ENCODE measurements at regions not wholly inside any gene's neighbourhood (a gene's known extent, or its start where the extent isn't known, plus 50 kb on each side); places are given as distances from the start of the nearest gene placed in this dataset.
"Not testable (repeated sequence)": the region's sequence is repeated elsewhere in the genome, so short reads cannot be mapped to it uniquely, and the experiment has no call there.

DNA sequence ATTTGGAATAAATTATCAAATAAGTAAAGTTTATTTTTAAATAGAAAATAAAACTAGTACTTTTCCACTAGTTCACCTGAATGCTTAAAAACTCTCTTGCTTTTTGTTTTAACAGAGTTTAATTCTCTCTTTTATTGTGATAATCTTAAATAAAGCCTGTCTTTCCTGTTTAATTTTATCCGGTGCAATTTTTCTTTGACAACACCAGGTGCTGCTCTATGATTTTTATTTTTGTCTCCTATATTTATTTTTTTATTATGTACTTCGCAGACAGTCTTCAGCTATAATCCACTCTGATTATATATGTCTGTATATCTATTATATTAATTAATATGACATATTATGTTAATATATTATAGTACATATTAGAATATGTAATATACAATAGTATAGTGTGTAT lies 1293.0 kb upstream of the EPHA6 start:
- DNase-seq (ENCODE audit: low spot score) (no peak), ATAC-seq (no peak)

DNA sequence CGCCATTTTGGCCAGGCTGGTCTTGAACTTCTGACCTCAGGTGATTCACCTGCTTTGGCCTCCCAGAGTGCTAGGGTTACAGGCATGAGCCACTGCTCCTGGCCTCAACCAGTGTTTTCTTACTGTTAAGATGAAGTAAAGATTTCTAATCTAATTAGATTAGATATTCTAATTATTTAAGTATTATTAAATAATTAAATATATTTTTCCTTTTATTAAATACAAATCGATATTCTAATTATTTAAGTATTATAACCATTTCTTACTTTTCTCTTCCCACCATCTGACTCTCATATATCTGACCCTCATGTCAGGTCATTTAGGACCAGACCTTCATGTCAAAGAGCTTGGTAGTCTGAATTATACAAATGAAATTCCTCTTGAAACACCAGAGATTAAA lies 1291.9 kb upstream of the EPHA6 start:
- no peak for ATAC-seq

GRCh38 chr3:95539950-95540483 lies 1274.4 kb upstream of the EPHA6 start:
- ATAC-seq (no peak), DNase-seq (ENCODE audit: low spot score) (no peak)

More for the DNA sequence above, 1291.9 kb upstream of the EPHA6 start:
- no peak for DNase-seq (ENCODE audit: low spot score)

DNA sequence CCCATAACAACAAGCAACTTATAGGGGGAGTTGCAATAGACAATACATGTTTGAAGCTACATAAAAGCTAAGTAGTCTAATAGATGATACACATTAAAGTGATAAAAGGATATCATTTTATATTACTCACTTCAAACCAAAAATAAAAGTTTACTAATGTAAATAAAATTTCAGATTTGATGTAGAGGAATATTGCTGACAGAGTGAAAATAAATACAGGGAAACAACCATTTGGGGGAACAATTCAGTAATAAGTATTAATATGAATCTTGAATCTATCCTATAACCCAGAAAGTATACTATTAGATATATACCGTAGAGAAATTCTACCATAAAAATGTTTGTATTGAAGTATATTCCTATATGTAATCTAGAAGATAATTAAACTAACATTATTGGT lies 1248.9 kb upstream of the EPHA6 start:
- no peak for ATAC-seq
- DNase-seq (ENCODE audit: low spot score) = no peak

GRCh38 chr3:95567346-95567745 lies 1247.0 kb upstream of the EPHA6 start:
- DNase-seq (ENCODE audit: low spot score) (no peak), ATAC-seq (no peak)

DNA sequence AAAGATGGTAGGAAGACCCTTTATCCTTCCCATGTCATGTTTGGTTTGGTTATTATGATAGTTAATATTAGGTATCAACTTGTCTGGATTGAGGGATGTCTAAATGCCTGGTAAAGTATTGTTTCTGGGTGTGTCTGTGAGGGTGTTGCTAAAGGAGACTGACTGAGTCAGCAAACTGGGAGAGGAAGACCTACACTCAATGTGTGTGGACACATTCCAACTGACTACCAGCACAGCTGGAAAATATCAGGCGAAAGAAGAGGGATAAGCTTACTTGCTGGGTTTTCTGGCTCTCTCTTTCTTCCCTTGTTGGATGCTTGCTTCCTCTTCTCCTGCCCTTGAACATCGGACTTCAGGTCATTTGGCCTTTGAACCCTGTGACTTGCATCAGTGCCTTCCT lies 1227.6 kb upstream of the EPHA6 start:
- ATAC-seq (no peak), DNase-seq (ENCODE audit: low spot score) (no peak)

- not testable (repeated sequence) for ATAC-seq; DNase-seq (ENCODE audit: low spot score)
Measured at GRCh38 chr3:95587641-95588040, 1226.8 kb upstream of the EPHA6 start.

GRCh38 chr3:95588473-95588872 lies 1225.9 kb upstream of the EPHA6 start:
- no peak for DNase-seq (ENCODE audit: low spot score)
- no peak for ATAC-seq

GRCh38 chr3:95595416-95596075 lies 1218.8 kb upstream of the EPHA6 start:
- ATAC-seq (no peak), DNase-seq (ENCODE audit: low spot score) (no peak)

DNA sequence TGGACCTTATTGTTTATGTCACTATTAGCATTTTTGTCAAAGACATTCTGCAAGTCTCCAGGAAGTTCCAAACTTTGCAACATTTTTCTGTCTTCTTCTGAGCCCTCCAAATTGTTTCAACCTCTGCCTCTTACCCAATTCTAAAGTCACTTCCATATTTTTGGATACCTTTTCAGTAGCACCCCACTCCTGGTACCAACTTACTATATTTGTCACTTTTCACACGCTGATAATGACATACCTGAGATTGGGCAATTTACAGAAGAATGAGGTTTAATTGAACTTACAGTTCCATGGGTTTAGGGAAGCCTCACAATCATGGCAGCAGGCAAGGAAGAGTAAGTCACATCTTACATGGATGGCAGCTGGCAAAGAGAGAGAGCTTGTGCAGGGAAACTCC lies 1206.5 kb upstream of the EPHA6 start:
- no peak for ATAC-seq
- DNase-seq (ENCODE audit: low spot score) = no peak

DNA sequence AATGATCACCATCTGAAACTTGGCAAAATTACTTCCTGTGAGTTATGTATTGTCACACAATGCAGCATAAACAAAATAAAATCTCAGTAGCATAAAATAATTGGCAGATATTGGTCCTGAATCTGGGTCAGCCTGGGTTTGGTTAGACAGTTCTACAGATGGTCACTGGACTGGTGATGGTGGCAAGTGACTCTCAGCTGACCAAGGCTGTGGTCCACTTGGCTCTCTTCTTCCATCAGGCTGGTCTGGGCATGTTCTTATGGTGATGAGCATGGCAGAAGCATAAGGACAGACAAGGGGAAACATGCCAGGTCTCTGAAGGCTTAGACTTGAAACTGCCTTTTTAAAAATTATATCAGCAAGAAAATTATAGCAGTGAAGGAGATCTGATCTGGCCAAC lies 1205.0 kb upstream of the EPHA6 start:
- ATAC-seq (no peak), DNase-seq (ENCODE audit: low spot score) (no peak)

GRCh38 chr3:95612611-95613010 lies 1201.8 kb upstream of the EPHA6 start:
- no peak for ATAC-seq
- DNase-seq (ENCODE audit: low spot score) = no peak

- no peak for ATAC-seq
- no peak for DNase-seq (ENCODE audit: low spot score)
Measured at GRCh38 chr3:95613993-95614392, 1200.4 kb upstream of the EPHA6 start.

DNA sequence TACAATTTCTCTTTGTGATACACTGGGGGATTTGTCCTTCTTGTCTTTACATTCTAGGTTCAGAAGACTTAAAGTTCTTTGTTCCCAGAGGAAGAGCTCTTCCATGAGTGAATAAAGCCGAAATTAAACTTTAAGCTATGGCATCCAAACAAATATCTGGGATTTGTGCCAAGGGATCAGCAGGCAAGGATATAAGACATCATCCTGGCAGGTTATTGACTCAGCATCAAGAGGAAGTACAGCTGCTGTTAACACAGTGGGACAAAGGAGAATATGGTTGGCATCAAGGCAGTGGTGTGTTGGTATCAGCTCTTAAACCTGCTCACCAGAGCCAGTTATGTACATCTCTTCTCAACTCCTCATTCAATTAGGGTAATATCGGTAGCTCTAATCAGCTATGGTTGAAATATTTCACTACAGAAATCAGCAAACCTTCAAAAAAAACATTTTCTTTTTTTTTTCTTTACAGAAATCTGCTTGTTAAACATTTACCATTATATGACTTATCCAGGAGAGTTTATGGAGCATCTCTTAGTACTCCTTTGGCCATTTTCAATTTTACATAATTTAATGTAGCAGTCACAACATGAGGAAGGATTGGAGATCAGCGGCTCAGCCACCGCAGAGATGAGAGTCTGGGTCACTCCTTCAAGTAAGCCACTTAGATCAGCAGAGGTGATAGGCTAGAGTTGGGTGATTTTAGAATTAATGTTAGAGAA lies 1198.6 kb upstream of the EPHA6 start:
- DNase-seq (ENCODE audit: low spot score) (no peak), ATAC-seq (no peak)

- DNase-seq (ENCODE audit: low spot score) (no peak), ATAC-seq (no peak)
Measured at GRCh38 chr3:95626107-95626506, 1188.3 kb upstream of the EPHA6 start.

- ATAC-seq (no peak), DNase-seq (ENCODE audit: low spot score) (no peak)
Measured at GRCh38 chr3:95627293-95627692, 1187.1 kb upstream of the EPHA6 start.

- ATAC-seq = no peak
- DNase-seq (ENCODE audit: low spot score) = no peak
Measured at GRCh38 chr3:95627697-95628096, 1186.7 kb upstream of the EPHA6 start.

DNA sequence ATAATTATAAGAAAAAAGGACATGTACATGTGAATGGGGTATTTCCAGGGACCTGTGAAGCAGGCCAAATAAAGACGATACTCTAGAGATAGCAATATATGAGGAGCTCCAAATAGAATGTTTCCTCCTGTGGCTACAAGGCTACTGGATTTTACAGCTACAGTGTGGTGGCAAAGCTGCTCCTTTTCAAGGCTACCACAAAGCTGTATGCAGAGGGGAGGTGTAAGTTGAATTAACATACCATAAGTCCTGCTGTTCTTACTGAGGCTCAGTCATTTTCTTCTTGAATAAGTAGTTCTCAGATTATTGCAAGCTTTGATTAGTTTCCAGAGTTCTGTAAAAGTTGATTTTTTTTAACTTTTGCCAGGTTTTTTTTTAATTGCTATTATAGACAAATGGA lies 1184.6 kb upstream of the EPHA6 start:
- no peak for DNase-seq (ENCODE audit: low spot score)
- no peak for ATAC-seq

DNA sequence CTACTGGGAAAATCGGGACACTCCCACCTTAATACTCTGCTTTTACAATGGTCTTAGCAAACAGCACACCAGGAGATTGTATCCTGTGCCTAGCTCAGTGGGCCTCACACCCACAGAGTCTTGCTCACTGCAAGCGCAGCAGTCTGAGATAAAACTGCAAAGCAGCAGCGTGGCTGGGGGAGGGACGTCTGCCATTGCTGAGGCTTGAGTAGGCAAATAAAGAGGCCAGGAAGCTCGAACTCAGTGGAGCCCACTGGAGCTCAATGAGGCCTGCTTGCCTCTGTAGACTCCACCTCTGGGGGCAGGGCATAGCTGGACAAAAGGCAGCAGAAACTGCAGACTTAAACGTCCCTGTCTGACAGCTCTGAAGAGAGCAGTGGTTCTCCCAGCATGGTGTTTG lies 1169.1 kb upstream of the EPHA6 start:
- ATAC-seq = no peak

DNA sequence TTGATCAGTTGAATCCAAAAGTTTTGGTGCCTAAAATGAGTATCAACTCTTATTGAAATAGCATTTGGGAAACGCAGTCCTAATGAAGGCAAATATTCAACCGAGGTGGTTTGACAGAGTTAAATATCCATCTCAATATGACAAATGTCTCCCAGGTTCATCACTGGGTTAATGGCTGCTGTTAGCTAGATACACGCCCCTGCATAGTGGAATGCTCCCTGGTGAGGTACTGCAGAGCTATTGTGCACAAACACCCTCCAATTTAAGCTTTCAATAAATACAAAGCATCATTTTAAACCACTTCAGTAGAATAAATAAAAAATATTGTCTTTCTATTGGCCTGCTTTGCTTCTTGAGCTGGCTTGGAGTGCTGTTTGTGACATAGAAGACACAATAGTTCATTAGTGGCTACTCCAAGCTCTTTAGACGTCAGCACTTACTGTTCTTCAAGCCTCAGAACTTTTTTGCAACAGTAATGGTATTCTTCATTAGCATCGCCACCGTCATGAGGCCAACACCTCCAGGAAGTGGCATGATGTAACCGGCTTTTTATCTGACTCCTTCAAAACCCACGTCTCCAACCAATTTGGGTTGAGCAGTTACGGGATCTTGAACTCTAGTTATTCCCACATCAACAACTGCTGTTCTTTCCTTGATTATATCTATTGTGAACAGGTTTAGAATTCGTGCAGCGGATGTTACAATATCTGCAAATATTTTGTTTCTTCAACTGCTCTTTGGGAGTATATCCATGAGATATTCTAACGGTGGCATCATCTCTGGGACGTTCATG lies 1159.6 kb upstream of the EPHA6 start:
- DNase-seq (ENCODE audit: low spot score) = no peak
- ATAC-seq = no peak

More for the DNA sequence above, 1169.1 kb upstream of the EPHA6 start:
- no peak for DNase-seq (ENCODE audit: low spot score)

DNA sequence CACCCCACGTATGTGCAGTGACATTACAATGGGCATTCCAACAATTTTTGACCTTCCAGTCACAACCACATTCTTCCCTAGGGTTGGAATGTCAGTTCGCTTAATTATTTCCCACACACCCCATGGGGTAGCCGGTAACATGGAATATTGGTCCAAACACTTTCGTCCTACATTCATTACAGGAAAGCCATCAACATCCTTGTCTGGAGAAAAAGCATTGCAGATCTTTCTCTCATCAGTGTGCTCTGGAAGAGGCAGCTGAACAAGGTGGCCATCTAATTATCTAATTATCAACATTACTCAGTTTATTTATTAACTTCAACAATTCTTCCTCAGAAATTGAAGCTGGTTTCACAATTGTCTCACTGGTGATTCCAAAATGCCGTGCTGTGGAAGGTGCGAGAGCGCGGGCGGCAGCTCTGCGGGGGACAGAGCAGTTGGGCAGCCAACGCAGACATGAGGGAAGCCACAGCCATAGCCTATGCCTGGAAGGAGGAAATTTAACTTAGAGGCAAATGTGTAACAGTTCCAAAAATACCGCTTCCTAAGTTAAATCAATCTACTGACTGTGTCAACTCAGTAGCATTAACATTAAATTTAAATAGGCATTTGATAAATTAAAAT lies 1158.9 kb upstream of the EPHA6 start:
- no peak for ATAC-seq
- no peak for DNase-seq (ENCODE audit: low spot score)

Data from left lobe of liver (tissue), 2 donors.